ENCODE measurements at regions not wholly inside any gene's neighbourhood (a gene's known extent, or its start where the extent isn't known, plus 50 kb on each side); places are given as distances from the start of the nearest gene placed in this dataset.
"Not testable (repeated sequence)": the region's sequence is repeated elsewhere in the genome, so short reads cannot be mapped to it uniquely, and the experiment has no call there.

- no peak for DNase-seq (ENCODE audit: low spot score in 2 of 2)
- no peak for TF ChIP-seq POLR2A (IDR thresholded peaks at IDR 0.05)
- TF ChIP-seq CTCF (IDR thresholded peaks at IDR 0.05), result no peak
- no peak for TF ChIP-seq POLR2AphosphoS5 (IDR thresholded peaks at IDR 0.05)
- no peak for TF ChIP-seq EP300 (IDR thresholded peaks at IDR 0.05)
- 56% methylated on average over 2 of the region's 2 CpGs for WGBS
- Histone ChIP-seq H3K27ac (no peak overlapping the region), H3K4me3 (no peak overlapping the region), H3K27me3 (no peaks in the 10 kb centered on the region), H3K36me3 (no peaks in the 10 kb centered on the region), H3K4me1 (no peaks in the 10 kb centered on the region), H3K9me3 (no peaks in the 10 kb centered on the region)
These were observed 340.9 kb upstream of the CTSO start for GRCh38 chr4:156294577-156294976.

- no peaks in the 10 kb centered on the region for H3K36me3 ChIP-seq
- no peak overlapping the region for H3K4me3 ChIP-seq
- H3K27ac ChIP-seq, result no peak overlapping the region
- 79% methylated on average over 1 of the region's 1 CpG for WGBS
- no peak for DNase-seq (ENCODE audit: low spot score in 2 of 2)
- no peaks in the 10 kb centered on the region for H3K9me3 ChIP-seq
- TF ChIP-seq POLR2A (IDR thresholded peaks at IDR 0.05), result no peak
- TF ChIP-seq CTCF (IDR thresholded peaks at IDR 0.05), result no peak
- TF ChIP-seq EP300 (IDR thresholded peaks at IDR 0.05), result no peak
- TF ChIP-seq POLR2AphosphoS5 (IDR thresholded peaks at IDR 0.05), result no peak
- H3K4me1 ChIP-seq, result no peaks in the 10 kb centered on the region
- H3K27me3 ChIP-seq, result no peaks in the 10 kb centered on the region
These were observed 340.1 kb upstream of the CTSO start for GRCh38 chr4:156293657-156294297.

GRCh38 chr4:156291317-156291716 is 337.7 kb upstream of the CTSO start:
- Histone ChIP-seq H3K27ac (no peak overlapping the region), H3K4me3 (no peak overlapping the region), H3K4me1 (no peaks in the 10 kb centered on the region), H3K36me3 (no peaks in the 10 kb centered on the region), H3K9me3 (no peaks in the 10 kb centered on the region), H3K27me3 (no peaks in the 10 kb centered on the region)
- WGBS, result 23% methylated on average over 1 of the region's 1 CpG
- no peak for DNase-seq (ENCODE audit: low spot score in 2 of 2)
- TF ChIP-seq CTCF (IDR thresholded peaks at IDR 0.05), result no peak
- TF ChIP-seq EP300 (IDR thresholded peaks at IDR 0.05), result no peak
- no peak for TF ChIP-seq POLR2A (IDR thresholded peaks at IDR 0.05)
- TF ChIP-seq POLR2AphosphoS5 (IDR thresholded peaks at IDR 0.05), result no peak

- 77% methylated on average over 2 of the region's 2 CpGs for WGBS
- Histone ChIP-seq H3K4me3 (no peak overlapping the region), H3K36me3 (no peaks in the 10 kb centered on the region), H3K9me3 (no peaks in the 10 kb centered on the region), H3K27me3 (no peaks in the 10 kb centered on the region), H3K4me1 (no peaks in the 10 kb centered on the region), H3K27ac (no peak overlapping the region)
- DNase-seq (ENCODE audit: low spot score in 2 of 2), result no peak
- TF ChIP-seq EP300 (IDR thresholded peaks at IDR 0.05), result no peak
- no peak for TF ChIP-seq CTCF (IDR thresholded peaks at IDR 0.05)
- TF ChIP-seq POLR2AphosphoS5 (IDR thresholded peaks at IDR 0.05), result no peak
These were observed 337.1 kb upstream of the CTSO start for GRCh38 chr4:156290811-156291210.

- DNase-seq (ENCODE audit: low spot score in 2 of 2); H3K9me3 ChIP-seq; H3K27ac ChIP-seq; H3K4me3 ChIP-seq; H3K4me1 ChIP-seq; H3K27me3 ChIP-seq; H3K36me3 ChIP-seq: not testable (repeated sequence)
- WGBS, result 98% methylated on average over 18 of the region's 19 CpGs
These were observed 336.4 kb upstream of the CTSO start for GRCh38 chr4:156290026-156290425.

- no peak for DNase-seq (ENCODE audit: low spot score in 2 of 2)
- TF ChIP-seq EP300 (IDR thresholded peaks at IDR 0.05), result no peak
- no peak for TF ChIP-seq POLR2AphosphoS5 (IDR thresholded peaks at IDR 0.05)
- no peak for TF ChIP-seq POLR2A (IDR thresholded peaks at IDR 0.05)
- TF ChIP-seq CTCF (IDR thresholded peaks at IDR 0.05), result no peak
These were observed 327.0 kb upstream of the CTSO start for GRCh38 chr4:156280686-156281085.

More at GRCh38 chr4:156280686-156281085, 327.0 kb upstream of the CTSO start:
- 57% methylated on average over 3 of the region's 3 CpGs for WGBS
- H3K4me3 ChIP-seq, result no peak overlapping the region
- no peak overlapping the region for H3K27ac ChIP-seq
- H3K36me3 ChIP-seq, result no peaks in the 10 kb centered on the region
- H3K27me3 ChIP-seq, result no peaks in the 10 kb centered on the region
- no peaks in the 10 kb centered on the region for H3K9me3 ChIP-seq
- no peaks in the 10 kb centered on the region for H3K4me1 ChIP-seq

Measured in suprapubic skin (tissue), 4 donors.